ENCODE measurements at regions not wholly inside any gene's neighbourhood (a gene's known extent, or its start where the extent isn't known, plus 50 kb on each side); places are given as distances from the start of the nearest gene placed in this dataset.

DNA sequence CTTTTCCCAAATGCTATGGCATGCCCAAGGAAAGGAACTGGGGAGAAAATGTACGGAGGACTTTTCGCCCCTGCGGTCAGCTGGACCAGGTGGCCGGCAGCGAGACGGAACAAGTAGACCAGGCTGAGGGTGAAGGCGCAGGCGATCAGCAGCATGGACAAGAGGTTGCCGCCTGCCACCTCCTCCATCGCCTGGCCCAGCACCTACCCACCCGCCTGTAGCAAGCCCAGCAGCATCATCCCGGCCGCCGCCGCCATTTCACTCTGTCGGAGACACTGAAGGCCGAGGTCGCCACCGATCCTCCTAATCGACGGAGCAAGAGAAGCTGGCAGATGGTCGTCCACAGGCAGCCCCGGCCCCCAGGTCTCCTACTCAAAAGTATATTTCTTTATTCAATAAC lies 1046.3 kb upstream of the GBE1 start:
- TF ChIP-seq, protein P1, sequence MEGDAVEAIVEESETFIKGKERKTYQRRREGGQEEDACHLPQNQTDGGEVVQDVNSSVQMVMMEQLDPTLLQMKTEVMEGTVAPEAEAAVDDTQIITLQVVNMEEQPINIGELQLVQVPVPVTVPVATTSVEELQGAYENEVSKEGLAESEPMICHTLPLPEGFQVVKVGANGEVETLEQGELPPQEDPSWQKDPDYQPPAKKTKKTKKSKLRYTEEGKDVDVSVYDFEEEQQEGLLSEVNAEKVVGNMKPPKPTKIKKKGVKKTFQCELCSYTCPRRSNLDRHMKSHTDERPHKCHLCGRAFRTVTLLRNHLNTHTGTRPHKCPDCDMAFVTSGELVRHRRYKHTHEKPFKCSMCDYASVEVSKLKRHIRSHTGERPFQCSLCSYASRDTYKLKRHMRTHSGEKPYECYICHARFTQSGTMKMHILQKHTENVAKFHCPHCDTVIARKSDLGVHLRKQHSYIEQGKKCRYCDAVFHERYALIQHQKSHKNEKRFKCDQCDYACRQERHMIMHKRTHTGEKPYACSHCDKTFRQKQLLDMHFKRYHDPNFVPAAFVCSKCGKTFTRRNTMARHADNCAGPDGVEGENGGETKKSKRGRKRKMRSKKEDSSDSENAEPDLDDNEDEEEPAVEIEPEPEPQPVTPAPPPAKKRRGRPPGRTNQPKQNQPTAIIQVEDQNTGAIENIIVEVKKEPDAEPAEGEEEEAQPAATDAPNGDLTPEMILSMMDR (conservative IDR thresholded peaks at IDR 0.05) = no peak

DNA sequence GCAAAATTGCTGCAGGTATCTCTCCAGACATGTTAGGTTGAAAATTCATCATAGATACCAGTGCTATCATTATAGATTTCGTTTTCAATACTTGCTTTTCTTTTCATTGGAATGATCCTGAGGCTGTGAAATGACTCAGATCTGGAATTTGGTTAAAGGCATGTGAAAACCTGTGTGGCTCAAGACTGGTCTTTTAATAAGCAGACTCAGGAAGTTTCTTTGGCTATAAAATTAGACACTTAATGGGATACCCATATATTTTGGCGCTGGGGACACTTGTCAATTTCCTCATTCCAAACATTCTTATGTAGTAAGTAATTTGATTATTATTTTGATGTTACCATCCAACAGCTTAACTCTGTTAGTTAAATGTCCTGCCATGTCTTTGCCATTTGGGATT lies 1041.1 kb upstream of the GBE1 start:
- TF ChIP-seq, protein P1 (conservative IDR thresholded peaks at IDR 0.05) = no peak
- H3K27ac ChIP-seq = no peak overlapping the region

More for the DNA sequence above, 1046.3 kb upstream of the GBE1 start:
- H3K27ac ChIP-seq = no peak overlapping the region

DNA sequence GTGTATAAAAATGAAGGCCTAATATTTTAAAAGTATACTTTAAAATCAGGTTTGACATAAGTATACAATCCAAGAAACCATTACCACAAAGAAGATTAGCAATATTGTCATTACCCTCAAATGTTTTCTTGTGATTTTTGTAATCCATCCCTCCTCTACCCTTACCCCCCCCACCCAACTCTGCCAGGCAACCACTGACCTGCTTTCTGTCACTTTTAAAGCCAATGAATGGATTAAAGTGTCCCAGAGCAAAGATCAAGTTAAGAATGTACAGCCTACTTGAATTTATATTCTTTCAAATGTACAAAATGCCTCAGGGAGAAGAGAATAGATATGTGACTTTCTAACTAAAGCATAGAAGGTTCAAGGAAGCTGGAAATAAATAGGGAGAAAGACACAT lies 1038.8 kb upstream of the GBE1 start:
- no peak overlapping the region for H3K27ac ChIP-seq
- TF ChIP-seq, protein P1 (conservative IDR thresholded peaks at IDR 0.05) = no peak

DNA sequence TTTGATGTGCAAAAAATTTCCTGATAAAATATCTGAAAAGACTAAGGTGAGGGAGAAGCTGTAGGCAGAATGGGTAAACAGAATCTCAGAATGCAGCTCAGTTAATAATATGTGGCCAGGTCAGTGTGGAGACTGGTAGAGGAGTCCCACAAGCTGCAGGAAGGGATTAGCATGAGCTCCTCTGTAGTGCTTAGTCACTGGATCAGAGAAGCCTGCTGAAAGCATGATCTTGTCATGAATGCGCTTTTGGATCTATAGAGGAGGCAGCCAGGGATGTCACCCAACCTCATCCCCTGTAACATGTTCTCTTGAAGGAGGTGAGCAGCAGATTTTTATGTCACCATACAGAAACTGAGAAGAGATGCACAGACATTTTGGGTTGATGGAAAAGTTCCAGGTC lies 1035.3 kb upstream of the GBE1 start:
- TF ChIP-seq, protein P1 (conservative IDR thresholded peaks at IDR 0.05) = no peak
- no peak overlapping the region for H3K27ac ChIP-seq

DNA sequence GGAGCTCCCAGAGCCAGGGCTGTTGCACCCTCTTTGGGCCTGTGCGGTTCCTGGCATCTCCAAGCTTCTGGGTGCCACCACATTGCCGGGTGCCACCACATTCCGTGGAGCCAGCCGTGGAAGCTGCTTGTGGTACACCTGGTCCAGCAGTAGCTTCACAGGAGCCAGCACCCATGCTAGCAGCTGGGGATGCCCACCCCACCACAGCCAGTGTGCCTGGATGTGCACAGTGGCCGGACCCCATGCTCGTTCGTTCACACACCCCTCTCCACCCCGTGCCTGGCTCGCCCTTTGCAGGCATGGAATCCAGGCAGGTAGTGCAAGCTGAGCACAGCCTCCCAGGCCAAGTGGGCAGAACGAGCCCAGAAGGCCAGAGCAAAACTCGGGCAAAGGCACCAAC lies 1029.8 kb upstream of the GBE1 start:
- TF ChIP-seq, protein P1 (conservative IDR thresholded peaks at IDR 0.05) = no peak
- no peak overlapping the region for H3K27ac ChIP-seq

DNA sequence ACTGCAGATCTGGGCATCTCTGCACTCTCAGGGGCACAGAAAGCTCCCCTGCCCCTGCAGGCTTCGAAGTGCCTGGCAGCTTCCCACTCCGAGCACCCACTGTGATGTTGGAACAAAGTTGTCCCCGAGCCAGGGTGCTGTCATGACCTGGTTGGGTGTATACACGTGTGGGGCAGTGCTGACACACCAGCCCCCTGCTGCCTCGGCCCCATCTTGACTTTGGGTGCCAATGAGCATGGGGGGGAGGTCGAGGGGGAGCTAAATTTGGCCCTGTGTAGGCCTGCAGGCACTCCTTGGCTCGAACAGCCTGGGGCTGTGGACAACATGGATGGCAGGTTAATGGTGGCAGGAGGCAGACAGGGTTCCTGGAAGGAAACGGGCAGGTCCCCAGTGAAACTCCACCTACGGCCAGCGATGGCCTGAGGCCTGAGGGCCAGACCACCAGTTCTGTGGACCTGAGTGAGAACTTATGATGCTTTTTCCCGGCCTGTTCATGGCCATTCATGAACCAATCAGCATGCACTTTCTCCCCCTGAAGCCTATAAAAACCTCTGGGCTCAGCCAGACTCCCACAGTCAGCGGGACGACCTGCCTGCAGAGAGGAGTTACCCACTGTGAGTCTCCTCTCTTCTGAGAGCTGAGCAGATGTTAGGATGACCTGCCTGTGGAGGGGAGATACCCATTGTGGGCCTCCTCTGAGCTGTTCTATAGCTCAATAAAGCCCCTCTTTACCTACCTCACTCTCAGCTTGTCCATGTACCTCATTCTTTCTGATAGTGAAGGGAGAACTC lies 1029.1 kb upstream of the GBE1 start:
- H3K27ac ChIP-seq = no peak overlapping the region
- TF ChIP-seq, protein P1 (conservative IDR thresholded peaks at IDR 0.05) = no peak

DNA sequence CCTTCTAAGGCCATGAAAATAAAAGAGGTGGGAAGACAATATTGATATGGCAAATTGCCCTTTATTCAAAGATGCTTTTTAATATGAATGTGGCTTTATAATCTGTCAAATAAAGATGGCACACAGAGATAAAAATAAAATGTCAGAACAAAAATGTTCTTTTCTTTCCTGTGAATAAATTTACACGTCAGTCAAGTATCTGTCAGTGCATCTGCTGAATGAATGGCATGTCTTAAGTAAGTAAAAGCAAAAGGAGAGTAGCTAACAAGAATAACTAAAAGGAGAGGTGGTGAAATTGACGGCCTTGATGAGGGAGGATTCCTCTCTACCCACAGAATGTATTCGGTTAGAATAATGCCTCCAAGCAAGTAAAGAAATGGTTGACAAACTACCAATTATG lies 1021.7 kb upstream of the GBE1 start:
- TF ChIP-seq, protein P1 (conservative IDR thresholded peaks at IDR 0.05) = no peak
- no peak overlapping the region for H3K27ac ChIP-seq
